Prostate gland (tissue), 2 donors: ENCODE measurements at regions not wholly inside any gene's neighbourhood (a gene's known extent, or its start where the extent isn't known, plus 50 kb on each side); places are given as distances from the start of the nearest gene placed in this dataset.

Experiments used
- CTCF ChIP-seq, 4 experiments: fragments of 200-600 bp in 2 of 4; fragments of 450-650 bp in 2 of 4; sonication (generic) in 2 of 4; IDR thresholded peaks; 1 replicate in 3 of 4; 2 replicates in 1 of 4; pipeline ENCODE4 v1.5.1; 2016 to 2019; ENCODE audit warnings: antibody characterized with exemption in 4 of 4, mild to moderate bottlenecking in 2 of 4, moderate library complexity in 2 of 4
- POLR2A ChIP-seq: fragments of 450-650 bp; IDR thresholded peaks from one replicate; pipeline ENCODE4 v1.6.1; 2016; ENCODE audit warnings: antibody characterized with exemption, mild to moderate bottlenecking
- POLR2AphosphoS5 ChIP-seq: sonication (generic); formaldehyde crosslinking; IDR thresholded peaks from one replicate; pipeline ENCODE4 v1.6.1; 2017; ENCODE audit warnings: antibody characterized with exemption

GRCh38 chr11:82474876-82475275 is 258.8 kb downstream of the FAM181B start:
- no peak for TF ChIP-seq CTCF (IDR thresholded peaks at IDR 0.05)
- no peak for TF ChIP-seq POLR2AphosphoS5
- TF ChIP-seq POLR2A: no peak
